Stomach (tissue), 8 donors: ENCODE measurements at regions not wholly inside any gene's neighbourhood (a gene's known extent, or its start where the extent isn't known, plus 50 kb on each side); places are given as distances from the start of the nearest gene placed in this dataset.
"Not testable (repeated sequence)": the region's sequence is repeated elsewhere in the genome, so short reads cannot be mapped to it uniquely, and the experiment has no call there.

Experiments used
- DNase-seq, 2 donors: peaks; one replicate each; pipeline versions ENCODE4 v3.0.0 to v3.0.0-alpha.2; 2013 to 2019
- H3K27ac ChIP-seq, 5 donors: fragments of 200-600 bp in 4 of 5; sonication (generic) in 4 of 5; one replicate each; pipeline ENCODE4 v1.5.1; 2013 to 2019; ENCODE audit warnings: mild to moderate bottlenecking in 1 of 5, moderate library complexity in 1 of 5
- H3K27me3 ChIP-seq, 3 donors: fragments of 200-600 bp; sonication (generic); one replicate each; pipeline ENCODE4 v1.5.1; 2017 to 2019; ENCODE audit warnings: mixed run types in 1 of 3
- H3K36me3 ChIP-seq, 4 donors: fragments of 200-600 bp; sonication (generic); 1 replicate in 3 of 4; 2 replicates in 1 of 4; pipeline ENCODE4 v1.5.1; 2016 to 2019
- H3K4me1 ChIP-seq, 4 donors: fragments of 200-600 bp; sonication (generic); one replicate each; pipeline ENCODE4 v1.5.1; 2016 to 2019
- H3K4me3 ChIP-seq, 4 donors: fragments of 200-600 bp; sonication (generic) in 3 of 4; one replicate each; pipeline ENCODE4 v1.5.1; 2016 to 2019; ENCODE audit warnings: mild to moderate bottlenecking in 1 of 4
- H3K9me3 ChIP-seq, 4 donors: fragments of 200-600 bp; sonication (generic); one replicate each; pipeline ENCODE4 v1.5.1; 2016 to 2019
- CTCF ChIP-seq, 7 experiments: fragments of 450-650 bp in 4 of 7; fragments of 200-600 bp in 3 of 7; sonication (generic) in 3 of 7; IDR thresholded peaks; one replicate each; pipeline ENCODE4 v1.5.1; 2016 to 2019; ENCODE audit warnings: antibody characterized with exemption in 7 of 7, control low read depth in 2 of 7, mild to moderate bottlenecking in 1 of 7
- EP300 ChIP-seq: sonication (generic); formaldehyde crosslinking; IDR thresholded peaks from one replicate; pipeline ENCODE4 v1.6.1; 2017; ENCODE audit warnings: antibody characterized with exemption
- POLR2A ChIP-seq, 4 donors: fragments of 450-650 bp; IDR thresholded peaks; one replicate each; pipeline ENCODE4 v1.6.1; 2016; ENCODE audit warnings: antibody characterized with exemption in 4 of 4, control low read depth in 2 of 4, mild to moderate bottlenecking in 1 of 4, moderate library complexity in 1 of 4
- POLR2AphosphoS5 ChIP-seq, 3 donors: sonication (generic); formaldehyde crosslinking; IDR thresholded peaks; one replicate each; pipeline ENCODE4 v1.6.1; 2016; ENCODE audit warnings: antibody characterized with exemption in 3 of 3
- WGBS, 5 donors: extraction: QIAGEN DNeasy Blood & Tissue Kit in 3 of 5; methylation state at CpG; one replicate each; pipeline versions ENCODE4 v1.1.5 to v1.1.7; 2013 to 2018; 5-methylcytosine and 5-hydroxymethylcytosine counted together
- intact Hi-C: fragments of 100-400 bp; cut with DNase I; formaldehyde crosslinking; loops from one replicate; pipeline ENCODE4 v1.15.1; 2023; ENCODE audit warnings: low total_unique reads
- donor health status: healthy with polysubstance abuse.
- donor health status: Bipolar disorder and iron deficiency.
- donor health status: healthy.

- H3K27me3 ChIP-seq, result no peaks in the 10 kb centered on the region
- 83 to 94% (median 91%) methylated on average over 9 of the region's 9 CpGs for whole genome bisulfite sequencing, 5 donors
- H3K36me3 ChIP-seq, result no peaks in the 10 kb centered on the region
- no peak for TF ChIP-seq CTCF (IDR thresholded peaks at IDR 0.05)
- TF ChIP-seq POLR2AphosphoS5 (IDR thresholded peaks at IDR 0.05), result no peak
- TF ChIP-seq EP300, result no peak
- TF ChIP-seq POLR2A (IDR thresholded peaks at IDR 0.05), result no peak
- H3K4me3 ChIP-seq, result no peak overlapping the region
- H3K4me1 ChIP-seq, result no peaks in the 10 kb centered on the region
- intact Hi-C loops, result no loop called here
- H3K27ac ChIP-seq, result no peak overlapping the region
- DNase-seq, result no peak
- H3K9me3 ChIP-seq, result no peaks in the 10 kb centered on the region
Observed at GRCh38 chr21:22796147-22796546, 1797.9 kb downstream of the NCAM2 start.

- H3K27ac ChIP-seq, result no peak overlapping the region
- WGBS, 5 donors, result 69 to 85% (median 79%) methylated on average over 3 of the region's 3 CpGs
- TF ChIP-seq POLR2A (IDR thresholded peaks at IDR 0.05), result no peak
- no peak for TF ChIP-seq EP300
- TF ChIP-seq POLR2AphosphoS5 (IDR thresholded peaks at IDR 0.05), result no peak
- TF ChIP-seq CTCF (IDR thresholded peaks at IDR 0.05), result no peak
- H3K4me1 ChIP-seq, result no peaks in the 10 kb centered on the region
- H3K36me3 ChIP-seq, result no peaks in the 10 kb centered on the region
- DNase-seq, result peak in 1 of 2 donors; percentile 2
- no peaks in the 10 kb centered on the region for H3K9me3 ChIP-seq
- intact Hi-C loops, result no loop called here
- no peak overlapping the region for H3K4me3 ChIP-seq
- no peaks in the 10 kb centered on the region for H3K27me3 ChIP-seq
Observed at GRCh38 chr21:22804151-22804550, 1805.9 kb downstream of the NCAM2 start.

GRCh38 chr21:22806278-22806677 is 1808.1 kb downstream of the NCAM2 start:
- H3K4me3 ChIP-seq, result no peak overlapping the region
- no peaks in the 10 kb centered on the region for H3K9me3 ChIP-seq
- H3K27me3 ChIP-seq, result no peaks in the 10 kb centered on the region
- no peak overlapping the region for H3K27ac ChIP-seq
- TF ChIP-seq POLR2AphosphoS5 (IDR thresholded peaks at IDR 0.05) (no peak), CTCF (IDR thresholded peaks at IDR 0.05) (no peak), POLR2A (IDR thresholded peaks at IDR 0.05) (no peak), EP300 (no peak)
- intact Hi-C loops, result no loop called here
- no peaks in the 10 kb centered on the region for H3K36me3 ChIP-seq
- H3K4me1 ChIP-seq, result no peaks in the 10 kb centered on the region
- no peak for DNase-seq
- 79 to 94% (median 86%) methylated on average over 3 of the region's 3 CpGs for WGBS, 5 donors

- H3K9me3 ChIP-seq, result peaks cover 0 to 5% (median 0%) of the 10 kb centered on the region in 4 donors
- 54 to 89% (median 64%) methylated on average over 3 of the region's 3 CpGs for WGBS, 5 donors
- H3K4me1 ChIP-seq, result no peaks in the 10 kb centered on the region
- H3K36me3 ChIP-seq, result no peaks in the 10 kb centered on the region
- no peak for DNase-seq
- TF ChIP-seq POLR2AphosphoS5 (IDR thresholded peaks at IDR 0.05) (no peak), EP300 (no peak), POLR2A (IDR thresholded peaks at IDR 0.05) (no peak), CTCF (IDR thresholded peaks at IDR 0.05) (no peak)
- H3K27ac ChIP-seq, result no peak overlapping the region
- intact Hi-C loops, result no loop called here
- H3K27me3 ChIP-seq, result no peaks in the 10 kb centered on the region
- H3K4me3 ChIP-seq, result no peak overlapping the region
Observed at GRCh38 chr21:22813201-22813600, 1815.0 kb downstream of the NCAM2 start.

GRCh38 chr21:22818681-22819485 is 1820.7 kb downstream of the NCAM2 start:
- H3K9me3 ChIP-seq, DNase-seq, intact Hi-C loops, H3K27ac ChIP-seq, H3K4me3 ChIP-seq, H3K4me1 ChIP-seq, H3K36me3 ChIP-seq, H3K27me3 ChIP-seq: not testable (repeated sequence)
- 84 to 98% (median 89%) methylated on average over 8 to 40 of the region's 40 CpGs for WGBS, 5 donors
